Cardiac muscle cell (in vitro differentiated cells and primary cell): ENCODE measurements at regions not wholly inside any gene's neighbourhood (a gene's known extent, or its start where the extent isn't known, plus 50 kb on each side); places are given as distances from the start of the nearest gene placed in this dataset.

Experiments
- DNase-seq, 2 donors: peaks; one replicate each; pipeline versions ENCODE4 v3.0.0 to v3.0.0-alpha.2; 2010 to 2017; ENCODE audit warnings: low read depth in 1 of 2, low spot score in 1 of 2
- H3K27ac ChIP-seq: fragments of 200-600 bp; sonication (generic); 2 replicates; pipeline ENCODE4 v1.5.1; 2016
- H3K27me3 ChIP-seq: fragments of 200-600 bp; sonication (generic); 2 replicates; pipeline ENCODE4 v1.6.0; 2016; ENCODE audit warnings: control low read depth
- H3K36me3 ChIP-seq: fragments of 200-600 bp; sonication (generic); 2 replicates; pipeline ENCODE4 v1.5.1; 2016; ENCODE audit warnings: control low read depth
- H3K4me1 ChIP-seq: fragments of 200-600 bp; sonication (generic); 2 replicates; pipeline ENCODE4 v1.8.1; 2017; ENCODE audit warnings: low read depth, mild to moderate bottlenecking, mixed run types
- H3K4me3 ChIP-seq: fragments of 200-600 bp; sonication (generic); 2 replicates; pipeline ENCODE4 v1.5.1; 2016; ENCODE audit warnings: mild to moderate bottlenecking
- H3K9me3 ChIP-seq: fragments of 200-600 bp; sonication (generic); 2 replicates; pipeline ENCODE4 v1.5.1; 2017; ENCODE audit warnings: low read depth, mild to moderate bottlenecking, control low read depth
- CTCF ChIP-seq: IDR thresholded peaks from 2 replicates; pipeline ENCODE4 v1.5.1; 2012; ENCODE audit warnings: low read depth, mild to moderate bottlenecking, low read length

DNA sequence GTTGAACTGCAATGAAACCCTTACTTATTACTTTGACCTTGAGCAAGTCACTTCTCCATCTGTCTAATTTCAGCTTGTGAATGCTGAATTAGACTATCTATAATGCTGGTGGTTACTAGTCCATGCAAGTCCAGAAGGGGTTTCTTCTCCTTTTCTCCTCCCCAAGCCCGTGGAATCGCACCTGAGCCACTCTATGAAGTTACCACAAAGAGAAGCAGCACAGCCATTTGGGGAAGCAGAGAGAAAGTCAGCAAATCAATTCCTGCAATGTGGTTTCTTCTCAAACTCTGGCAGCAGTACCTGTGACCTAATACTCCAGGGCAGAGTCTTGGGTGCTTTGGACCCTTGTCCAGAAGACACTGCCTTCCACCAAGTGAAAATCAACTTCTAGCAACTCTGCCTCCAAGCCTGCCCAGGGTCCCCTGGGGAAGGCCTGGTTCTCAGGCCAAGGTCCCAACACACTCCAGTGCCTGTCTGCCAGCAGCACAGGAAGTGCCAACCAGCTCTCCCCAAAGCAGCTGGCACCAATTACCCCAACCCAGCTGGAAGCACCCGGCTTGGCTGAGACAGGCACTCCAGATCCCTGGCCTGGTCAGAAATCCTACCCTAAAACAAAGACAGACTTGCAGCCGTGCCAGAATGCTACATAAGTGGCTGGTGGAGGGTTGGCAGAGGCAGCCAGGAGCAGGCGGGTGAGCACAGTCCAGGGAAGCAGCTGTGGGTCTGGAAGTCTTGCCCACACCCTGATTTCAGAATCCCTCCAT is 200.3 kb downstream of the LSM5 start:
- H3K27ac ChIP-seq, result no peak overlapping the region

GRCh38 chr7:32285698-32286097 is 204.5 kb downstream of the LSM5 start:
- DNase-seq, result no peak
- Histone ChIP-seq H3K27ac (no peak overlapping the region), H3K36me3 (no peaks in the 10 kb centered on the region), H3K4me1 (no peaks in the 10 kb centered on the region), H3K27me3 (no peaks in the 10 kb centered on the region), H3K9me3 (no peaks in the 10 kb centered on the region), H3K4me3 (no peak overlapping the region)
- TF ChIP-seq CTCF, result no peak

More for the DNA sequence above, 200.3 kb downstream of the LSM5 start:
- H3K9me3 ChIP-seq, result no peaks in the 10 kb centered on the region
- no peak for DNase-seq
- no peaks in the 10 kb centered on the region for H3K4me1 ChIP-seq
- no peak for TF ChIP-seq CTCF
- H3K36me3 ChIP-seq, result no peaks in the 10 kb centered on the region
- H3K4me3 ChIP-seq, result no peak overlapping the region
- H3K27me3 ChIP-seq, result no peaks in the 10 kb centered on the region

- no peak overlapping the region for H3K27ac ChIP-seq
- no peaks in the 10 kb centered on the region for H3K27me3 ChIP-seq
- no peaks in the 10 kb centered on the region for H3K4me1 ChIP-seq
- TF ChIP-seq CTCF, result no peak
- DNase-seq, result no peak
- H3K9me3 ChIP-seq, result no peaks in the 10 kb centered on the region
- no peaks in the 10 kb centered on the region for H3K36me3 ChIP-seq
- no peak overlapping the region for H3K4me3 ChIP-seq
These were observed 206.6 kb downstream of the LSM5 start for GRCh38 chr7:32283546-32283945.

GRCh38 chr7:32279500-32279899 is 209.3 kb upstream of the PDE1C start:
- DNase-seq, result no peak
- H3K36me3 ChIP-seq, result no peaks in the 10 kb centered on the region
- H3K4me1 ChIP-seq, result no peaks in the 10 kb centered on the region
- peaks cover 7% of the 10 kb centered on the region for H3K27me3 ChIP-seq
- H3K9me3 ChIP-seq, result no peaks in the 10 kb centered on the region
- no peak overlapping the region for H3K27ac ChIP-seq
- H3K4me3 ChIP-seq, result no peak overlapping the region
- no peak for TF ChIP-seq CTCF

DNA sequence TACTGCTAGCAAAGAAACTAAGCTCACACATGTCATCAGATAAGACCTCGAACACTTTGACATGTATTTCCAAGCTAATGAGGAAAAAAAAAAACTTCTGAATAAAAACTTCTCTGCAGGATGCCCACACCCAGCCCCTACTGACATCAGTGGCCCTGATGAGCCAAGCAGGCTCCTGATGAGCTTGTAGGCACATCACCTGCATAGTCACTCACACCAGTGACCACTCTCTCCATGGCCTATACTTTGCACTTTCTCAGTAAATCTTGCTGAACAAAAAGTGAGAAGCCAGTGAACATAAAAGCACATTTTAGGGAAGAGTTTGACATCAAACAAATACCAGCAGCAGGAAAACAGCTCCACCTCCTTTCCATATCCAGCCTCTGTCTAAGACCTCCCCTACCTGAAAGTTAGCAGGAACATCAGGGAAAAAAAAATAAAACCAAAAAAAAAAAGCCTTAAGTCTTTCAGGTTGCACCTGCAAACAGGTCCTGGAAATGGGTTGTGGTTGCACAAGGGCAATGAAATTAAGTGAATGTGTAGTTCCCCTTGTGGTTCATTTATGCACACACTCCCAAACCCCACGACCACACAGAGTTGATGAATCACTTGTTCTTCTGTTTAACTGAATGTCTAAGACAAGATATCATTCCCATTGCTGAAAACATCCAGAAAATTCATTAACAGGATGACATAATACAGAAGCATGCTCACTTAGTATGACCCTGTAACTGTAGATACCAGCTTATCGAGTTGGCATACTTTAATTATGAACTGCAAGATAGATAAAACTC is 205.2 kb upstream of the PDE1C start:
- no peaks in the 10 kb centered on the region for H3K4me1 ChIP-seq
- TF ChIP-seq CTCF, result no peak
- H3K4me3 ChIP-seq, result no peak overlapping the region

More for the DNA sequence above, 205.2 kb upstream of the PDE1C start:
- Histone ChIP-seq H3K36me3 (no peaks in the 10 kb centered on the region), H3K9me3 (no peaks in the 10 kb centered on the region), H3K27ac (no peak overlapping the region), H3K27me3 (peaks cover 7% of the 10 kb centered on the region)
- no peak for DNase-seq
